Retinal pigment epithelial cell (primary cell): ENCODE measurements at regions not wholly inside any gene's neighbourhood (a gene's known extent, or its start where the extent isn't known, plus 50 kb on each side); places are given as distances from the start of the nearest gene placed in this dataset.

Experiments used
- DNase-seq: peaks from one replicate; pipeline ENCODE4 v3.0.0-alpha.2; 2010; ENCODE audit warnings: low read depth
- H3K4me3 ChIP-seq: 2 replicates; pipeline ENCODE4 v1.5.1; 2011; ENCODE audit warnings: mild to moderate bottlenecking, low read length, control low read depth, moderate library complexity
- CTCF ChIP-seq: conservative IDR thresholded peaks from 2 replicates; pipeline ENCODE4 v1.5.1; 2011; ENCODE audit warnings: low read depth, low read length, control low read depth, inconsistent platforms

- TF ChIP-seq CTCF = no peak
- DNase-seq = peak; percentile 32
- no peak overlapping the region for H3K4me3 ChIP-seq
These were observed 287.8 kb upstream of the SHH start for GRCh38 chr7:156100086-156100485.

- H3K4me3 ChIP-seq = no peak overlapping the region
- TF ChIP-seq CTCF = no peak
- DNase-seq = no peak
These were observed 286.8 kb upstream of the SHH start for GRCh38 chr7:156099085-156099484.

- no peak for TF ChIP-seq CTCF
- no peak for DNase-seq
- no peak overlapping the region for H3K4me3 ChIP-seq
These were observed 284.7 kb upstream of the SHH start for GRCh38 chr7:156096771-156097538.

- no peak overlapping the region for H3K4me3 ChIP-seq
- no peak for TF ChIP-seq CTCF
- DNase-seq = no peak
These were observed 283.8 kb upstream of the SHH start for GRCh38 chr7:156095908-156096539.

- H3K4me3 ChIP-seq = no peak overlapping the region
- no peak for DNase-seq
- TF ChIP-seq CTCF = no peak
These were observed 282.3 kb upstream of the SHH start for GRCh38 chr7:156094350-156095146.

GRCh38 chr7:156092307-156092706, 280.0 kb upstream of the SHH start:
- no peak for TF ChIP-seq CTCF
- no peak for DNase-seq
- no peak overlapping the region for H3K4me3 ChIP-seq
